Activated CD4-positive, alpha-beta T cell treated with anti-CD3 and anti-CD28 coated beads, Interleukin-2, Interleukin-6, amounts not matched to agents 100 ng/mL and 50 ng/mL, durations not matched to agents 16 hours and 8 hours (primary cell): ENCODE measurements at regions not wholly inside any gene's neighbourhood (a gene's known extent, or its start where the extent isn't known, plus 50 kb on each side); places are given as distances from the start of the nearest gene placed in this dataset.
"Not testable (repeated sequence)": the region's sequence is repeated elsewhere in the genome, so short reads cannot be mapped to it uniquely, and the experiment has no call there.

ENCODE experiments used
- DNase-seq: peaks from one replicate; pipeline ENCODE4 v3.0.0-alpha.2; 2020

DNA sequence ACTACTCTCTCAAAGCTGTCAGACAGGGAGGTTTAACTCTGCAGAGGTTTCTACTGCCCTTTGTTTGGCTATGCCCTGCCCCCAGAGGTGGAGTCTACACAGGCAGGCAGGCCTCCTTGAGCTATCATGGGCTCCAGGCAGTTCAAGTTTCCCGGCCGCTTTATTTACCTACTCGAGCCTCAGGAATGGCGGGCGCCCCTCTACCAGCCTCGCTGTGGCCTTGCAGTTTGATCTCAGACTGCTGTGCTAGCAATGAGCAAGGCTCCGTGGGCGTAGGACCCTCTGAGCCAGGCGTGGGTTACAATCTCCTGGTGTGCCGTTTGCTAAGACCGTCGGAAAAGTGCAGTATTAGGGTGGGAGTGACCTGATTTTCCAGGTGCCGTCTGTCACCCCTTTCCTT is 124.3 kb downstream of the PTCHD1 start:
- DNase-seq, result not testable (repeated sequence)

DNA sequence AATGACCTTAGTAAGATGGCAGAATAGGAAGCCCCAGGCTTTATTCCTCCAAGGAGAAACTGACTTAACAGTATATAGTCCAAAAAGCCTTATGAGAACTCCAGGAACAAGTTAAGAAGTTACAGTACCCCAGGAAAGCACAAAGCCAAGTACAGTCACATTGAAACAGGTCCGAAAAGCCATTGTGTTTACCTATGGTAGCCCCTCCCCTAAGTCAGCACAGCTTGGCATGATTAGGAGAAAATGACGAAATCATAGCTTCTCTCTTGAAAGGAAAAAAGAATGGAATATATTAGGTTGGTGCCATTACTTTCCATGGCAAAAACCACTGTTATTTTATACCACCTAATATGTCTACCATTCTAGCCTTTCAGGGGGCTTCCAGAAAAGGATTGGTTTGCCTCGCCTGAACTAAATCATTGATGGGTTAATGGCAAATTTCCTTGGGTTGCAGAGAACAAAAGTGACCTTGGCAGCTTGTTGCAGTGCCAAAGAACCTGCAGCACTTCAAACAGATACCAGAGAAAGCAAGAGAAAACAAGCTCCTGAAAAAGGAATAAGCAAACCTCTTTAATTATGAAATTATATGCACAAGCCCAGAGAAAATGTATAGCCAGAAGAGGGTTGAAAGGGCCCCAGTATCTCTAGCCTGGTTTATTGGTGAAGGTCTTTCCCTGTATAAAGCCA is 130.6 kb downstream of the PTCHD1 start:
- DNase-seq, result no peak

GRCh38 chrX:23465985-23466384 is 131.3 kb downstream of the PTCHD1 start:
- DNase-seq, result no peak

DNA sequence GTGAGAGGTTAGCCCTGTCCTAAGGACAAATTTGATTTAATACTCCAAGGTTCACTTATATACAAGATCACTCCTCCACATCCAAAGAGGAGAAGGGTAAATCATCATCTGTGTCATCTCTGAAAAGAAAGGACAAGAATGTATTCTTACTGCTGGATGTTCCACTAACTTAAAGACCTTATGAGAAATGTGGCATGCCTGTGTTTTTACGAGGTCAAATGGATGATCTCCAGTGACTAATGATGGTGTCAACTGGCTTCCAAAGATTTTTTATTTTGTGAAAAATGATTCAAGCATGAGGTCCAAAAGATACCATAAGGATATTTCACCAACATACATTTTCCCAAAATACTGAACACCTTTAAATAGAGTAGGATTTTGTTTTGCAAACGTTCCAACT is 143.4 kb downstream of the PTCHD1 start:
- no peak for DNase-seq

DNA sequence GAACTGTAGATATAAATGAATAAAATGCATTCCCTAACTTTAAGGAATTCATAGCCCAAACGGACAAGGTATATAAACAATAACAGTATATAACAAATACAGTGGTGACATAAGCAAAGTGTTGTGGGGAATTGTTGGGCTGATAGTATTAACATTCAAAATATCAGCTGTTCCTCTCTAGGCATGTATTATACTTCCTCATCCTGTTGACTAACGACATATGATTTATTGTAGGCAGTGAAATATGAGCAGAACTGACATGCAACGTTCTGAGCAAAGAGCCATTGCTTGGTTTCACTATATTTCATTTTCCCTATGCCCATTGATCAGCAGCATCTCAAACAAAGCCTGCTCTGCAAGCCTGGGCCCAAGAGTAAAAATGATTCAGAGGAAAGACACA is 143.9 kb downstream of the PTCHD1 start:
- no peak for DNase-seq

- DNase-seq, result no peak
Measured at GRCh38 chrX:23482561-23482960, 147.9 kb downstream of the PTCHD1 start.

- DNase-seq, result no peak
Measured at GRCh38 chrX:23483396-23483795, 148.7 kb downstream of the PTCHD1 start.

DNA sequence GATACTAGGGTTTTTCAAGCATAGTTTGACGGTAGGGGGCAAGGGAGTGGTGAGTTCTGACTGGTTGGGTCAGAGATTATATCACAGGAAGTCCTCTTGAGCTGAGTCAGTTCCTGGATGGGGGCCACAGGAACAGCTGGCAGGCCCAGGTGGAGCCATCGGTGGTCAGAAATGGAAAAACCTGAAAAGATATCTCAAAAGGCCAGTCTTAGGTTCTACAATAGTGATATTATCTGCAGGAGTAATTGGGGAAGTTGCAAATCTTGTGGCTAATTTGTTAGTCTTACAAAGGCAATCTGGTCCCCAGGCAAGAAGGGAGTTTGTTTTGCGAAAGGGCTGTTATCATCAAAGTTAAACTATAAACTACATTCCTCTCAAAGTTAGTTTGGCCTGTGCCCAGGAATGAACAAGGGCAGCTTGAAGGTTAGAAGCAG is 159.3 kb downstream of the PTCHD1 start:
- DNase-seq, result peak; percentile 49

DNA sequence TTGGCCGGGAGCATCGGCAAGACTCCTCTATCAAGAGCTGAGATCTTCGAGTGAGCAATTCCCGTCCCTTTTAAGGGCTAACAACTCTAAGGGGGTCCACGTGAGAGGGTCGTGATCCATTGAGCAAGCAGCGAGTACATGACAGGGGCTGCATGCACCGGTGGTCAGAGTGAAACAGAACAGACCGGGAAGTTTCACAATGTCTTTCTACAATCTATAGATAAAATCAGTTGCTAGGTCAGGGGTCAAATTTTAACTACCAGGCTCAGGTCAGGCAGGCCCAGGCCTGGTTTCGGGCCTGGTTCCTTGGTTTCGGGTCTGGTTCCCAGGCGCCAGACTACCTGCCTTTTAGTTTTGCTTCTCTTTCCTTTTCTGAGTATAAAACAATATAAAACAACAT is 160.1 kb downstream of the PTCHD1 start:
- no peak for DNase-seq

DNA sequence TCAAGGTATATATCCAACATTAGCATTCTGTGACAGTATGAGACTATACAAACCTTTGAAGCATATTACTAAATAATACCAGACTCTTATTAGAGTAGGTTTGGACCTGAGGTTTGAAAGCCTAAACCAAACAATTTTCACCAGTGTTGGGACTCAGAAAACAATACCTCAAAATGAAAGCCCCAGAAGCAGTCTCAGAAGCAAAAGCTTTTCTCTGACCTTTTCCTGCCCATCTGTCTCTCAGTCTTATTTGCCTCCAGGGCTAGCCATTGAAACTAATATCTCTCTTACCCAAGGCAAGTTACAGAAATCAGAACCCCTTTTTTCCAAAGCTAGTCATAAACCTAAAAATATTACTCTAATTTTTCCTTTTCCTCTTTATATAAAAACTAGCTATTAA is 163.3 kb downstream of the PTCHD1 start:
- no peak for DNase-seq

DNA sequence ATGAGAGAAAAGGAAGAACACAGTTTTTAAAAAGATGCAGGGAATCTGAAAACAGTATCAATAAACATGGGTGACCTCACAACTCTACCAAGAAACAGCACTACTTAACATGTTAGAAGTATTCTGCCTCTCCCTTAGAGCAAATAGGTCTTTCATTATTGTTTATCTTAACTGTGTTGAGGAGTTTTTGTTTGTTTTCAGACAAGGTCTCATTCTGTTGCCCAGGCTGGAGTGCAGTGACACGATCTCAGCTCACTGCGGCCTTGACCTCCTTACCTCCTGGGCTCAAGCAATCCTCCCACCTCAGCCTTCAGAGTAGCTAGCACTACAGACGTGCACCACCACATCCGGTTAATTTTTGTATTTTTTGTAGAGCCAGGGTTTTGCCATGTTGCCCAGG is 165.3 kb upstream of the PRDX4 start:
- DNase-seq, result no peak

GRCh38 chrX:23503835-23504539 is 163.3 kb upstream of the PRDX4 start:
- no peak for DNase-seq

- DNase-seq, result no peak
Measured at GRCh38 chrX:23504540-23504884, 162.8 kb upstream of the PRDX4 start.

DNA sequence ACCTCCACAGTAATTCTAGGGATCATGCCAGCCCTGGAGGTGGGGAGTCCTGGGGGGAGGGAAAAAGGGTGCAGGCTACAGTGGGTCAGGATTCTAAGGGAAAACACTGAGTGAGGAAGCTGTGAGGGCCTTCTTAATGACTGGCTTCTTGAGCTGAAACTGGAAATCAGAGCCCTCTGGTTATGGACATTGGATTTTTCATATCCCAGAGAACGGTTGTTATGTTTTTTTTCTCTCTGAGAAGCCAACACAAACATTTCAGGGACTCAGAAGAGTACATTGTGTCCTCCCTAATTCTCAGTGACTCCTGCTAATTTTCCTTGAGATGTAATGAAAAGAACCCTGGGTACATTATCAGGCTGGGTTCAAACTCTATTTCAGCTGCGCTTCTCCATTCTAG is 162.4 kb upstream of the PRDX4 start:
- DNase-seq, result no peak

DNA sequence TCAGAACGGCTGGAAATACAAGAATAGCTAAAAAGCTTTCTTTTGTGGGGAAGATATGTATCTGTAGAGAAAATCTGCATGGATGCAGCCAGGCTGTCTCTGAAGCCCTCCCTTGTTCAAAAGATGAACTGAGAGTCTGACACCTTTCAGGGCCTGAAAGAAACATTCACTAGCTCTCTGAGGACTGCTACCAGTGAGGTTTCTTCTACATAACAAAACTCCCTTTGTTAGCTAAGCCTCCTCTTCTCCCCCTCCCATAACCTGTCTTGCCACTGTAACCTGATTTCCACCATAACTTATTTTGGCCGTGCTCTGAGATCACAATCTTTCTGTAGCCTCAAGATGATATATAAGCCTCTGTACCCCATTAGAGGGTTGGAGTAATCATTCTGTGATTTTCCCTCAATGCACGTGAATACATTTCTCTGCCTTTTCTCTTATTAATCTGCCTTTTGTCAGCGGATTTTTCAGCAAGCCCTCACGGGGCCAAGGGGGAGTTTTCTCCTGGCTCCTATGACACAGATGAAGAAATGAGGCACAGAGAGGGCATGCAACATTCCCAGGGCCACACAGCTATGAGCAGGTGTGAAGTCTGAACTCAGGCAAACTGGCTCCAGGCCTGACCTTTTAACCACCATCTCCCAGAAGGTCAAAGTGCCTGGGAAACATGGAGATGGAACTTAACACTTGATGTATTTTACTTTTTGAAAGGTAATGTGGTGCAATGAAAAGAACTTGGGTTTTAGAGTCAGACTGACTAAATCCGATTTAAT is 161.6 kb upstream of the PRDX4 start:
- no peak for DNase-seq

GRCh38 chrX:23509256-23509655 is 158.0 kb upstream of the PRDX4 start:
- DNase-seq, result no peak

GRCh38 chrX:23511793-23512192 is 155.5 kb upstream of the PRDX4 start:
- no peak for DNase-seq

- no peak for DNase-seq
Measured at GRCh38 chrX:23513121-23513520, 154.2 kb upstream of the PRDX4 start.

GRCh38 chrX:23514082-23514481 is 153.2 kb upstream of the PRDX4 start:
- DNase-seq, result no peak

DNA sequence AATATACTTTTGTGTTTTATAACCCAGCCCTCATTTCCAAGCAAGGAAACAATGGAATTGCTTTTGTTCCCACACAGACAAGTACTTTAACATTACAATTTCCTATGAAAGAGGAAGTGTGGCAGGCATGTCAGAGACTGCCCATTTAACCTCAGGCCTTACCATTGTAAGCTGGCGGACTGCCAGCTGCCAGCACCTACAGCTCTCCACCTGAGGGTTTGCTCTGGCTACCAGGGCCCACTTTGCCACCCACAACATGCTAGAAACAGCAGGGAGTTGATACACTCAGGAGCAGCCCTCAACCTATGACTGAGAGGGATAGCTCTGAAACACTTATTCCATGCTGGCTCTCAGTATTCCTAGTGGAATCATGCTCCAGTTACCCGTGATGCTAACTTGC is 152.3 kb upstream of the PRDX4 start:
- no peak for DNase-seq

GRCh38 chrX:23523026-23523657 is 144.2 kb upstream of the PRDX4 start:
- not testable (repeated sequence) for DNase-seq

DNA sequence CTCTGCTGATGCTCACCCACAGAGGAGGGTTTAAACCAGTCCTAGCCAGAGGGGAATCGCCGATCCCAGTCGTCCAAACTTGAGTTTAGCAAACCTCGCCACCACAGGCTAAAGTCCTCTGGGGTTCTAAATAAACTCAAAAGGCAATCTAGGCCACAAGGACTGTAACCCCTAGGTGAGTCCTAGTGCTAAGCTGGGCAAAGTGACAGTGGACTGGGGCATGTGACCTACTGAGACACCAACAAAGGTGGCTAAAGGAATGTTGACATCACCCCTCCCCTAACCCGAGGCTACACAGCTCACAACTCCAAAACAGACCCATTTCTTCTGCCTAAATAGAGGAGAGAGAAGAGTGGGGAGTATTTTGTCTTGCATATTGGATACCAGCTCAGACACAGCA is 142.8 kb upstream of the PRDX4 start:
- no peak for DNase-seq

DNA sequence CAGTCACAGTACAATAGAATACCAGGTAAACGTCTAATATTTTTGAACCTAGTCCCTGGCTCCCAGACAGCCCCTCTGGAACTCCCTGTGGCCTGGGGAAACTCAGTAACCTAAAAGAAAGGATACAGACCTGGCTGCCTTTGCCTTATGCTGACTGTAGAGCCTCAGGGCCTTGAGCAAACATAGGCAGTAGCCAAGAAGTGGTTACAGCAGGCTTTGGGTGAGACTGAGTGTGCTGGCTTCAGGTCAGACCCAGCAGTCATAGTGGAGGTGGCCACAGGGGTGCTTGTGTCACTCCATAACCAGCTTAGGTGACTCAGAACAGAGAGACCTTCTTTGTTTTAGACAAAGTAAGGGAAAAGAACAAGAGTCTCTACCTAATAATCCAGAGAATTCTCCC is 141.8 kb upstream of the PRDX4 start:
- no peak for DNase-seq

DNA sequence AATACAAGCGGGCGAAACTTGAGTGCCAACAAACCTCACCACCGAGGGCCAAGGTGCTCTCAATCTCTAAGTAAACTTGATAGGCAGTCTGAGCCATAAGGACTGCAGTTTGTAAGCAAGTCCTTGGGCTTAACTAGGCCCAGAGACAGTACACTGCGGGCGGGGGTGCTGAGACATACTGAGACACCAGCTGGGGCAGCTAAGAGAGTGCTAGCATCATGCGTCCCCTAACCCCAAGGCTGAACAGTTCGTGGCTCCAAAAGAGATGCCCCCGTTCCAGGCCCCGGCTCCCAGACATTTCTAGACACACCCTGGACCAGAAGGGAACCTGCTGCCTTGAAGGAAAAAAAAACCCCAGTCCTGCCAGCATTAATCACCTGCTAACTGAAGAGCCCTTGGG is 126.8 kb upstream of the PRDX4 start:
- no peak for DNase-seq
